ENCODE measurements at regions not wholly inside any gene's neighbourhood (a gene's known extent, or its start where the extent isn't known, plus 50 kb on each side); places are given as distances from the start of the nearest gene placed in this dataset.

DNA sequence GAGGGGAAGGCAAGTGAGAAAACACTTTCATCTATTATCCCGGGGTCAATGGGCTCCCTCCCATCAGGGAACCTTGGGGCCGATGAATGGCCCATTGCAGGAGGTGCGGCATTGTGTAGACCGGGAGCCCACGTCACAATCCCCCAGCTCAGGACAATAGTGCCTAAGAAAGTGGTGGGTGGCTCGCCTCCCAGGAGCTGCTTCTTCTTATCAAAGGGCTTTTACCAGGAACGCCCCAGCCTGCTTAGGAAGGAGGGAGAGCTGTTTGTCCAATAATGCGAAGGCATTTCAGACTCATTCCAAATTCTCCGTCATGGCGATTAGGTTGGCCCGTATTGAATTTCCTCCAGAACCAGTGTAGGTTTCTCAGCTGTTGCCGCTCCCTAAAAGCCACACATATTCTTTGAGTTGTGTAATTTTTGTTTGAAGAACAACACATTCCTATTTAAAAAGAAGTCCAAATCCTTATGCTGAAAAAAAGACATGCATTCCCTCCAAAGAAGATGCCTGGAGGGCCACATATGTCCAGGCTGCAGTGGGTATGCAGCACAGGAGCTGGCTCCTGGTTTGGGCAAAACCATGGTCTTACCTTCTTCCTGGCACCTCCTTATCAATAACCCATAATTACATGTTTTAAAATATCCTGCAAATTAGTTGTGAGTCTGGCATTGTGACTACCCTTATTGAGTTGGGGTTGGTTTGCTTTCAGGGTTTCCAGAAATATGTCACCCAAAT is 264.7 kb downstream of the MYCN start:
- FAIRE-seq: no peak

DNA sequence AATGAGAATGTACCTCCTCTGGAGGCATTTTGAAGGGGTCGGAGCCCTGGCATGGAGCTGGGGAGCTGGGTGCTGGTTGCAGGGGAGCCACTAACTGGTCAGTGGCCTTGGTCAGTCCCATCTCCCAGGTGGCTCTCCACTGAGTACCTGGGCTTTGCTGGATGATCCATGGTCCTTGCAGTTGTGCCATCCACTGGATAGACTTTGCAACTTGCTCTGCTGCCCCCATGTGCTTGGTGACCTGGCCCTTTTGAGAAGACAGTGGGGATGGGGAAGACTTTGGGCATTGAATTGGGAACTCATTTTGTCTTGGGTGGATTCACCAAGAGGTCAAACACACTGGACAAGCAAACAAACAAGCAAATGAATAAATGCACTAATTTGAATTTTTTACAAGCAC is 263.9 kb downstream of the MYCN start:
- TF ChIP-seq, protein P1, sequence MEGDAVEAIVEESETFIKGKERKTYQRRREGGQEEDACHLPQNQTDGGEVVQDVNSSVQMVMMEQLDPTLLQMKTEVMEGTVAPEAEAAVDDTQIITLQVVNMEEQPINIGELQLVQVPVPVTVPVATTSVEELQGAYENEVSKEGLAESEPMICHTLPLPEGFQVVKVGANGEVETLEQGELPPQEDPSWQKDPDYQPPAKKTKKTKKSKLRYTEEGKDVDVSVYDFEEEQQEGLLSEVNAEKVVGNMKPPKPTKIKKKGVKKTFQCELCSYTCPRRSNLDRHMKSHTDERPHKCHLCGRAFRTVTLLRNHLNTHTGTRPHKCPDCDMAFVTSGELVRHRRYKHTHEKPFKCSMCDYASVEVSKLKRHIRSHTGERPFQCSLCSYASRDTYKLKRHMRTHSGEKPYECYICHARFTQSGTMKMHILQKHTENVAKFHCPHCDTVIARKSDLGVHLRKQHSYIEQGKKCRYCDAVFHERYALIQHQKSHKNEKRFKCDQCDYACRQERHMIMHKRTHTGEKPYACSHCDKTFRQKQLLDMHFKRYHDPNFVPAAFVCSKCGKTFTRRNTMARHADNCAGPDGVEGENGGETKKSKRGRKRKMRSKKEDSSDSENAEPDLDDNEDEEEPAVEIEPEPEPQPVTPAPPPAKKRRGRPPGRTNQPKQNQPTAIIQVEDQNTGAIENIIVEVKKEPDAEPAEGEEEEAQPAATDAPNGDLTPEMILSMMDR (IDR thresholded peaks at IDR 0.05; ENCODE audit: insufficient read depth, low read length, severe bottlenecking): no peak
- FAIRE-seq (no peak), DNase-seq (ENCODE audit: low read depth) (no peak)
- no peaks in the 10 kb centered on the region for H3K27me3 ChIP-seq (ENCODE audit: control insufficient read depth, insufficient read depth, low read length)
- no peaks in the 10 kb centered on the region for H3K36me3 ChIP-seq (ENCODE audit: control insufficient read depth, insufficient read depth, low read length)
- no peak overlapping the region for H3K4me3 ChIP-seq (ENCODE audit: low read depth, low read length)

More for the DNA sequence above, 264.7 kb downstream of the MYCN start:
- Histone ChIP-seq H3K27me3 (ENCODE audit: control insufficient read depth, insufficient read depth, low read length) (no peaks in the 10 kb centered on the region), H3K36me3 (ENCODE audit: control insufficient read depth, insufficient read depth, low read length) (no peaks in the 10 kb centered on the region), H3K4me3 (ENCODE audit: low read depth, low read length) (no peak overlapping the region)
- peak; percentile 32 for DNase-seq (ENCODE audit: low read depth)
- TF ChIP-seq, protein P1 (IDR thresholded peaks at IDR 0.05; ENCODE audit: insufficient read depth, low read length, severe bottlenecking): no peak

DNA sequence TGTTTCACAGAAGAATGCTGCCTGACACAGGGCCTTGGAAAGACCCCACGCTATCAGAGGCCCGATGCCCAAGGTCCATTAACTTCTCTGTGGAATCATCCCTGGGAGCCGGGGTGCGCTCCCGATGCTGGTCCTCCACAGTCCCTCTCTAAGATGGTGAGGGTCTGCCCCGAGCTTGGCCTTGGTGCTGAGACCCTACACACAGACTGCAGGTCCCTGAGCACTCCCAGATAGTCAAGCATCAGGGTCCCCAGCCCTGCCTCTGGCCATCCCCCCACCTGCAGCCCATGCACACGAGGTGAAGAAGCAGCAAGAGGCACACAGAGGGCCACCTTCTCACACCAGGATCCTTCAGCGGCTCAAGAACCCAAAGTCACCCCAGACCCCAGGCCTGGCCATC is 263.3 kb downstream of the MYCN start:
- Histone ChIP-seq H3K27me3 (ENCODE audit: control insufficient read depth, insufficient read depth, low read length) (no peaks in the 10 kb centered on the region), H3K4me3 (ENCODE audit: low read depth, low read length) (no peak overlapping the region), H3K36me3 (ENCODE audit: control insufficient read depth, insufficient read depth, low read length) (no peaks in the 10 kb centered on the region)
- FAIRE-seq (no peak), DNase-seq (ENCODE audit: low read depth) (no peak)
- TF ChIP-seq, protein P1 (IDR thresholded peaks at IDR 0.05; ENCODE audit: insufficient read depth, low read length, severe bottlenecking): no peak

DNA sequence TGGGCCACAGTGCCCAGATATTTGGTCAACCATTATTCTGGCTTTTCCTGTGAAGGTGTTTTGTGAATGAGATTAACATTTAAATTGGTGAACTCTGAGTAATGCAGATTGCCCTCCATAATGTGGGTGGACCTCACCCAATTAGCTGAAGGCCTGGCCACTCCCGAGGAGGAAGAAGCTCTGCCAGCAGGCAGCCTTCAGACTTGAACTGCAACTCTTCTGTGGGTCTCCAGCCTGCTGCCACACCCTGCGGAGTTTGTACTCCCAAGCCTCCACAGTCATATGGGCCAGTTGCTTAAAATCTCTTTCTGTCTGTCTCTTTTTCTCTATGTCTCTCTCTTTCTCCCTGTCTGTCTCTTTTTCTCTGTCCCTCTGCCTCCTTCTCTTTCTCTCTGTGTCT is 262.7 kb downstream of the MYCN start:
- H3K27me3 ChIP-seq (ENCODE audit: control insufficient read depth, insufficient read depth, low read length): no peaks in the 10 kb centered on the region
- no peaks in the 10 kb centered on the region for H3K36me3 ChIP-seq (ENCODE audit: control insufficient read depth, insufficient read depth, low read length)
- H3K4me3 ChIP-seq (ENCODE audit: low read depth, low read length): no peak overlapping the region
- TF ChIP-seq, protein P1 (IDR thresholded peaks at IDR 0.05; ENCODE audit: insufficient read depth, low read length, severe bottlenecking): no peak
- DNase-seq (ENCODE audit: low read depth) (peak; percentile 41), FAIRE-seq (no peak)

DNA sequence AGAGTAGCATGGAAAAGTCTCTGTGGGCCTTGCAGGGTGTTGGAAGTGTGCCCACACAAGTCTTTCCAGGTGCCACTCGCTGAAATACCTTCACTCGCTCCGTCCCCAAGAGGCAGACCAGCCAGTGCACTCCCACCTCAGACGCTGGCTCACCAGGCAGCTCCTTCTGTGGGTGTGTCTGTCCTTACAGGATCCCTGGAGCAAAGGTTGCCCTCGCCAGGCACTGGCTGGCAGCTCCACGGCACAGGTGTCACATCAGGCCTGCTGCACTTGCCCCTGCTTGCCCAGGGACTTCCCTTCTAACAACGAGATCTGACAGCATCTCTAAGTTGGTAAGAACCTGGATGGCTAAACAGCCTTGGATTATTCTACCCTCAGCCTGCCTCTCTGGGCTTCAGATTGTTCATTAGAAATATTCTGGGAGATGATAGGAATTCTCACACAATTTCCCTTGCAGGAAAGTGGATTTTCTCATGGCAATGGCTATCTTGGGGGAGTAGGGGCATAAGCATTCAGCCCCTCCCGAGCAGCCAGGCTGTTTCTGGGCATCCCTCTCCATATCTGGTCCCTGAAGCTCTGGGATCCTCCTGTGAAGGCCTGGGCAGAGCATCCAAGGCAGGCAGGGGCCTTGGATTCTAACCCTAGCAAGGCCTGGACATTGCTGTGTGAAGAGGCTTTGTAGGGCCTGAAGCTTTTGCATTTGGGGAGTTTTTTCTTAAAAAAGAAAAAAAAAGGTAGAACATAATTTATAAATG is 262.1 kb downstream of the MYCN start:
- Histone ChIP-seq H3K4me3 (ENCODE audit: low read depth, low read length) (no peak overlapping the region), H3K27me3 (ENCODE audit: control insufficient read depth, insufficient read depth, low read length) (no peaks in the 10 kb centered on the region), H3K36me3 (ENCODE audit: control insufficient read depth, insufficient read depth, low read length) (no peaks in the 10 kb centered on the region)
- TF ChIP-seq, protein P1 (IDR thresholded peaks at IDR 0.05; ENCODE audit: insufficient read depth, low read length, severe bottlenecking): no peak
- DNase-seq (ENCODE audit: low read depth) (peak; percentile 75), FAIRE-seq (no peak)
